Neural progenitor cell (in vitro differentiated cells): ENCODE measurements at regions not wholly inside any gene's neighbourhood (a gene's known extent, or its start where the extent isn't known, plus 50 kb on each side); places are given as distances from the start of the nearest gene placed in this dataset.

Experiments
- DNase-seq: peaks from one replicate; pipeline ENCODE4 v3.0.0-alpha.2; 2016; ENCODE audit warnings: low spot score
- H2AFZ ChIP-seq: fragments of 200-600 bp; sonication (generic); replicated peaks from 2 replicates; pipeline ENCODE4 v1.6.1; 2016; ENCODE audit warnings: antibody characterized with exemption
- H3F3A ChIP-seq: fragments of 200-600 bp; sonication (generic); 2 replicates; pipeline ENCODE4 v1.6.1; 2016; ENCODE audit warnings: antibody characterized with exemption, low read depth
- H3K27ac ChIP-seq: fragments of 200-600 bp; sonication (generic); 2 replicates; pipeline ENCODE4 v1.5.1; 2016; ENCODE audit warnings: mild to moderate bottlenecking
- H3K27me3 ChIP-seq: fragments of 200-600 bp; sonication (generic); 2 replicates; pipeline ENCODE4 v1.6.1; 2016; ENCODE audit warnings: mild to moderate bottlenecking, moderate library complexity
- H3K36me3 ChIP-seq: fragments of 200-600 bp; sonication (generic); 2 replicates; pipeline ENCODE4 v1.5.1; 2016
- H3K4me1 ChIP-seq: fragments of 200-600 bp; sonication (generic); 2 replicates; pipeline ENCODE4 v1.6.1; 2016; ENCODE audit warnings: mixed run types
- H3K4me2 ChIP-seq: fragments of 200-600 bp; sonication (generic); 2 replicates; pipeline ENCODE4 v1.6.1; 2016
- H3K4me3 ChIP-seq: fragments of 200-600 bp; sonication (generic); 2 replicates; pipeline ENCODE4 v1.5.1; 2016
- H3K79me2 ChIP-seq: fragments of 200-600 bp; sonication (generic); 2 replicates; pipeline ENCODE4 v1.6.1; 2016; ENCODE audit warnings: low read depth
- H3K9ac ChIP-seq: fragments of 200-600 bp; sonication (generic); 2 replicates; pipeline ENCODE4 v1.6.1; 2016
- H3K9me3 ChIP-seq: fragments of 200-600 bp; sonication (generic); 2 replicates; pipeline ENCODE4 v1.5.1; 2016; ENCODE audit warnings: low read depth
- H4K20me1 ChIP-seq: fragments of 200-600 bp; sonication (generic); 2 replicates; pipeline ENCODE4 v1.6.1; 2016; ENCODE audit warnings: low read depth
- H3K27ac Mint-ChIP-seq: 3 replicates; pipeline ENCODE4 v1.8.0; 2021; ENCODE audit warnings: mixed read lengths
- H3K27me3 Mint-ChIP-seq: 2 replicates; pipeline ENCODE4 v1.8.0; 2022; ENCODE audit warnings: low read depth, mild to moderate bottlenecking, inconsistent platforms, moderate library complexity, mixed read lengths; ENCODE audit not compliant: insufficient read depth
- H3K36me3 Mint-ChIP-seq: 3 replicates; pipeline ENCODE4 v1.8.0; 2021; ENCODE audit warnings: mixed read lengths
- H3K4me1 Mint-ChIP-seq: 3 replicates; pipeline ENCODE4 v1.8.0; 2021; ENCODE audit warnings: mixed read lengths
- H3K4me3 Mint-ChIP-seq: 3 replicates; pipeline ENCODE4 v1.8.0; 2021; ENCODE audit warnings: mild to moderate bottlenecking, moderate library complexity, mixed read lengths
- H3K9me3 Mint-ChIP-seq: 3 replicates; pipeline ENCODE4 v1.8.0; 2020; ENCODE audit warnings: mixed read lengths
- EZH2 ChIP-seq: fragments of 200-600 bp; sonication (generic); IDR thresholded peaks from 2 replicates; pipeline ENCODE4 v1.6.1; 2017; ENCODE audit warnings: antibody characterized with exemption, mild to moderate bottlenecking, moderate library complexity
- EZH2phosphoT487 ChIP-seq: fragments of 200-600 bp; sonication (generic); IDR thresholded peaks from 2 replicates; pipeline ENCODE4 v1.6.1; 2017; ENCODE audit warnings: antibody characterized with exemption
- TF ChIP-seq, protein P1 (sequence below): fragments of 200-600 bp; sonication (generic); IDR thresholded peaks from 2 replicates; pipeline ENCODE4 v1.5.1; 2017; ENCODE audit warnings: antibody characterized with exemption, mild to moderate bottlenecking

DNA sequence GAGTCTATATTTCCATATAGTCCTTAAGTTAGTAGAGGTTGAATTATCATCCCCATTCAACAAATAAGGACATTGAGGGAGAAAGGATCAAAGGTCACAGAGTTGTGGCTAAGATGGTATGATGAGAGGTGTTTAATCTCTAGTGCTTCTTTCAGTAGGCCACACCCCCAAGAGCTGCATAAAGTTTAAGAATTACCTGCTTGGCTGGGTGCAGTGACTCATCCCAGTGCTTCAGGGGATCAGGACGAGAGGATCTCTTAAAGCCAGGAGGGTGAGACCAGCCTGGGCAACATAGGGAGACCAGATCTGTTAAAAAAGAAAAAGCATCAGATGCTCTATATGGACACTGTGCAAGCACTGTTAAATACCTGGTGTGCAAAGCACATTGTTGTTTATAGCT lies 560.0 kb upstream of the KLHL1 start:
- Histone ChIP-seq H4K20me1 (no peaks in the 10 kb centered on the region), H3K36me3 (no peaks in the 10 kb centered on the region), H3K4me1 (peaks cover 18% of the 10 kb centered on the region), H2AFZ (no peak overlapping the region), H3K27me3 (no peaks in the 10 kb centered on the region), H3K9me3 (no peaks in the 10 kb centered on the region), H3K9ac (no peak overlapping the region), H3K79me2 (no peaks in the 10 kb centered on the region), H3K27ac (no peak overlapping the region), H3K4me2 (no peak overlapping the region), H3F3A (no peaks in the 10 kb centered on the region), H3K4me3 (no peak overlapping the region)
- no peak overlapping the region for H3K27ac Mint-ChIP-seq
- TF ChIP-seq, protein P1, sequence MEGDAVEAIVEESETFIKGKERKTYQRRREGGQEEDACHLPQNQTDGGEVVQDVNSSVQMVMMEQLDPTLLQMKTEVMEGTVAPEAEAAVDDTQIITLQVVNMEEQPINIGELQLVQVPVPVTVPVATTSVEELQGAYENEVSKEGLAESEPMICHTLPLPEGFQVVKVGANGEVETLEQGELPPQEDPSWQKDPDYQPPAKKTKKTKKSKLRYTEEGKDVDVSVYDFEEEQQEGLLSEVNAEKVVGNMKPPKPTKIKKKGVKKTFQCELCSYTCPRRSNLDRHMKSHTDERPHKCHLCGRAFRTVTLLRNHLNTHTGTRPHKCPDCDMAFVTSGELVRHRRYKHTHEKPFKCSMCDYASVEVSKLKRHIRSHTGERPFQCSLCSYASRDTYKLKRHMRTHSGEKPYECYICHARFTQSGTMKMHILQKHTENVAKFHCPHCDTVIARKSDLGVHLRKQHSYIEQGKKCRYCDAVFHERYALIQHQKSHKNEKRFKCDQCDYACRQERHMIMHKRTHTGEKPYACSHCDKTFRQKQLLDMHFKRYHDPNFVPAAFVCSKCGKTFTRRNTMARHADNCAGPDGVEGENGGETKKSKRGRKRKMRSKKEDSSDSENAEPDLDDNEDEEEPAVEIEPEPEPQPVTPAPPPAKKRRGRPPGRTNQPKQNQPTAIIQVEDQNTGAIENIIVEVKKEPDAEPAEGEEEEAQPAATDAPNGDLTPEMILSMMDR = no peak
- TF ChIP-seq EZH2phosphoT487 (no peak), EZH2 (no peak)
- H3K4me1 Mint-ChIP-seq = peaks cover 18% of the 10 kb centered on the region
- no peaks in the 10 kb centered on the region for H3K9me3 Mint-ChIP-seq
- H3K36me3 Mint-ChIP-seq = no peaks in the 10 kb centered on the region
- no peak overlapping the region for H3K4me3 Mint-ChIP-seq
- H3K27me3 Mint-ChIP-seq = peaks cover 2% of the 10 kb centered on the region
- peak; percentile 61 for DNase-seq

DNA sequence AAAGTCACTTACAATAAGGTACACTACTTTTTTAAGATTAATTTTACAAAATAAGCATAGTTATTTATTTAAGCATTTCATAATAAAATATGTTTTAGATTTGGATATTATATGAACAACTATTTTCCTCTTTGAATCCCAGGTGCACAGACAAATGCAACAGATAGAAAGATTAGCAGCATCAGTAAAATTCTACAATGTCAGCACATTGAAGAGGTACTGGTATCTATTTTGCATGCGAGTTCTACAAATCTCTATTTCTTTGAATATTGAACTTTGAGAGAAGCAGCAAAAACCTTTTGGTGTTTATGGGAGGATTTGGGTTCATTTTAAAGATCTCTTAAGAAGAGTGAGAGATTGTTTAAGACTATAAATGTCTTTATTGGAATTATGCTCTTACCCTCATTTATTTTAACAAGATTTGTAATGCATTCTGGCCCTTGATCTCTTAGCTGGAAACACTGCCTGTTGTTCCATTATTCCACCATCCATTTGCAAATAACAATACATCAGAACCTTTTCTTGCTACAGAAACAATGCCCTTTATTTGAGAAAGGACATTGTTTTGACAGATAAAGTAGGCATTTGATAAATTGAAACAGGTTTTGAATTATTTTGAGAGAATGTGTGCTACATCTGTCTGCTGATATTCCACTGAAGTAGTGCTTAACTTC lies 558.8 kb upstream of the KLHL1 start:
- Histone ChIP-seq H3K79me2 (no peaks in the 10 kb centered on the region), H3K9me3 (no peaks in the 10 kb centered on the region), H3F3A (no peaks in the 10 kb centered on the region), H2AFZ (no peak overlapping the region), H3K4me2 (no peak overlapping the region), H3K27me3 (no peaks in the 10 kb centered on the region), H3K9ac (no peak overlapping the region), H3K4me3 (no peak overlapping the region), H3K4me1 (peaks cover 18% of the 10 kb centered on the region), H3K27ac (no peak overlapping the region), H4K20me1 (no peaks in the 10 kb centered on the region), H3K36me3 (no peaks in the 10 kb centered on the region)
- TF ChIP-seq EZH2 = no peak
- no peak for TF ChIP-seq EZH2phosphoT487
- H3K4me1 Mint-ChIP-seq = peaks cover 18% of the 10 kb centered on the region
- no peaks in the 10 kb centered on the region for H3K9me3 Mint-ChIP-seq
- DNase-seq = peak; percentile 4
- H3K27me3 Mint-ChIP-seq = peaks cover 2% of the 10 kb centered on the region
- no peaks in the 10 kb centered on the region for H3K36me3 Mint-ChIP-seq
- H3K27ac Mint-ChIP-seq = no peak overlapping the region
- H3K4me3 Mint-ChIP-seq = no peak overlapping the region

DNA sequence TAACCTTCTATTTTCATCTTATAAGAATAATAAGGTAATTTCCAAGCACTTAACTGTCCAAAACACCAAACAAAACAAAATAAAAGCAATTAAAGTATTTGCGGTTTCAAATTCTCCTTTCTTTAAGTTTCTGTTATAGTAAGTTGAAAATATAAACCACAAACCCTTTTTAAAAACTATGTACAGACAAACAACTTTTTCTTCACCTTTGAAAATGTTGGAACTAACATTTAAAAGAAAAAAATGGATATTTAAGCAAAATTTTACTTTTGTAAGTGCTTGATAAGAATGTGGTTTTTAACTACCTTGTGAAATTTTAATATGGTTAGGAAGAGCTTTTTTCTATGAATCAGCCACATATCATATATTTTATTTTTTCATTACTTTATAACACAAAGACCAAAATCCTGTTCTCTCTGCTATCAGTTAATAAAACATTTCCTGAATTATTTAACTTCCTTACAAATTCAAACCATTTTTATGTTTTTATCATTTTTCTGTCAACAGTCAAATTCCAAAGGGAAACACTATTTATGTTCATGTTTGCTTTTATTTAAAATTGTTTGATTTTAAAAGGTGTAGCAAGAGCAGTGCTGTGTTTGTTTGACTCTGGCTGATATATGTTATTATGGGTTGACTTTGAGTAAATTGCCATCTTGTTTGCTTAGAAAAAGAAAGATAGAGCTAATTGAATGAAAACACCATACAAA lies 554.1 kb upstream of the KLHL1 start:
- peaks cover 14% of the 10 kb centered on the region for H3K4me1 Mint-ChIP-seq
- no peaks in the 10 kb centered on the region for H3F3A ChIP-seq
- H3K9me3 ChIP-seq = no peaks in the 10 kb centered on the region
- H3K27ac Mint-ChIP-seq = no peak overlapping the region
- no peak overlapping the region for H3K4me3 Mint-ChIP-seq
- no peaks in the 10 kb centered on the region for H3K9me3 Mint-ChIP-seq
- no peaks in the 10 kb centered on the region for H3K36me3 Mint-ChIP-seq
- no peak overlapping the region for H2AFZ ChIP-seq
- no peak overlapping the region for H3K9ac ChIP-seq
- no peak overlapping the region for H3K27ac ChIP-seq
- DNase-seq = no peak
- no peak overlapping the region for H3K4me3 ChIP-seq
- no peaks in the 10 kb centered on the region for H3K79me2 ChIP-seq
- peaks cover 5% of the 10 kb centered on the region for H3K4me1 ChIP-seq
- no peaks in the 10 kb centered on the region for H4K20me1 ChIP-seq
- TF ChIP-seq EZH2 = no peak
- TF ChIP-seq, protein P1 = no peak
- no peak for TF ChIP-seq EZH2phosphoT487
- H3K27me3 Mint-ChIP-seq = no peaks in the 10 kb centered on the region
- no peaks in the 10 kb centered on the region for H3K36me3 ChIP-seq
- no peaks in the 10 kb centered on the region for H3K27me3 ChIP-seq
- no peak overlapping the region for H3K4me2 ChIP-seq

DNA sequence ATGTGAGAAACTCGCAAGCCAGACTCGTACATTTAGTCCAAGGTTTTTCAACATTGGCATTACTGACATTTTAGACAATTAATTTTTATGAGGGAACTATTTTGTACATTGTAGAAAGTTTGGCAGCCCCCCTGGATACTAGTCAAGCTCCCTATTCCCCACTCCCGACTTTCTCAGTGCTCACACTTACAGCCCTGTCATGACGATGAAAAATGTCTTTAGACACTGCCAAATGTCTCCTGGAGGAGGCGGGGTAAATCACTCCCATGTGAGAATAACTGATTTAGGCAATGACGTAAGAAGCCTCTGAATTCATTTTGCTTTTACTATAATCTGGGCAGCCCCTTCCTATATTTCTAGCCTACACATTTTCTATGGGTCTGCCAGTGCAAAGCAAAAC lies 535.8 kb upstream of the KLHL1 start:
- H3K27ac Mint-ChIP-seq = no peak overlapping the region
- DNase-seq = no peak

More for the DNA sequence above, 535.8 kb upstream of the KLHL1 start:
- Histone ChIP-seq H3K9me3 (no peaks in the 10 kb centered on the region), H2AFZ (no peak overlapping the region), H3K27ac (no peak overlapping the region), H3K4me2 (no peak overlapping the region), H3F3A (no peaks in the 10 kb centered on the region), H3K79me2 (no peaks in the 10 kb centered on the region), H3K9ac (no peak overlapping the region), H3K4me3 (no peak overlapping the region), H3K27me3 (no peaks in the 10 kb centered on the region), H4K20me1 (no peaks in the 10 kb centered on the region), H3K36me3 (no peaks in the 10 kb centered on the region), H3K4me1 (no peaks in the 10 kb centered on the region)
- Mint-ChIP-seq H3K9me3 (no peaks in the 10 kb centered on the region), H3K27me3 (no peaks in the 10 kb centered on the region), H3K36me3 (no peaks in the 10 kb centered on the region), H3K4me3 (no peak overlapping the region), H3K4me1 (no peaks in the 10 kb centered on the region)
- TF ChIP-seq EZH2 = no peak
- TF ChIP-seq, protein P1 = no peak
- TF ChIP-seq EZH2phosphoT487 = no peak
